Trophoblast cell (in vitro differentiated cells and primary cell): ENCODE measurements at regions not wholly inside any gene's neighbourhood (a gene's known extent, or its start where the extent isn't known, plus 50 kb on each side); places are given as distances from the start of the nearest gene placed in this dataset.

Source experiments
- DNase-seq, 2 donors: peaks; one replicate each; pipeline ENCODE4 v3.0.0-alpha.2; 2016
- H2AFZ ChIP-seq: 2 replicates; pipeline ENCODE4 v1.6.1; 2013; ENCODE audit warnings: low read length, moderate library complexity, mild to moderate bottlenecking; ENCODE audit not compliant: insufficient read depth, poor library complexity
- H2AK5ac ChIP-seq: 2 replicates; pipeline ENCODE4 v1.6.1; 2013; ENCODE audit warnings: mild to moderate bottlenecking, low read length
- H2BK120ac ChIP-seq: 2 replicates; pipeline ENCODE4 v1.6.1; 2013; ENCODE audit warnings: low read length, mild to moderate bottlenecking, moderate library complexity; ENCODE audit not compliant: insufficient read depth, poor library complexity
- H2BK12ac ChIP-seq: 2 replicates; pipeline ENCODE4 v1.6.1; 2013; ENCODE audit warnings: mild to moderate bottlenecking, low read length, moderate library complexity
- H2BK5ac ChIP-seq: 2 replicates; pipeline ENCODE4 v1.6.1; 2013; ENCODE audit warnings: low read length, low read depth, moderate library complexity, mild to moderate bottlenecking; ENCODE audit not compliant: poor library complexity
- H3K14ac ChIP-seq: 2 replicates; pipeline ENCODE4 v1.6.1; 2013; ENCODE audit warnings: mild to moderate bottlenecking, low read length
- H3K18ac ChIP-seq: 2 replicates; pipeline ENCODE4 v1.6.1; 2013; ENCODE audit warnings: mild to moderate bottlenecking, low read length
- H3K23ac ChIP-seq: 2 replicates; pipeline ENCODE4 v1.6.1; 2013; ENCODE audit warnings: low read length
- H3K27ac ChIP-seq: 2 replicates; pipeline ENCODE4 v1.5.1; 2013; ENCODE audit warnings: low read depth, mild to moderate bottlenecking, inconsistent platforms, low read length, moderate library complexity
- H3K27me3 ChIP-seq: 2 replicates; pipeline ENCODE4 v1.6.1; 2013; ENCODE audit warnings: inconsistent platforms, mild to moderate bottlenecking, low read length, moderate library complexity; ENCODE audit not compliant: insufficient read depth
- H3K36me3 ChIP-seq, 2 experiments: 1 replicate in 1 of 2; 2 replicates in 1 of 2; pipeline ENCODE4 v1.6.1; 2013; ENCODE audit warnings: low read length in 2 of 2, mild to moderate bottlenecking in 2 of 2, moderate library complexity in 1 of 2; ENCODE audit not compliant: insufficient read depth in 2 of 2, control insufficient read depth in 1 of 2
- H3K4ac ChIP-seq: 2 replicates; pipeline ENCODE4 v1.6.1; 2013; ENCODE audit warnings: low read depth, mild to moderate bottlenecking, low read length, moderate library complexity
- H3K4me1 ChIP-seq, 2 experiments: 1 replicate in 1 of 2; 2 replicates in 1 of 2; pipeline ENCODE4 v1.6.1; 2013; ENCODE audit warnings: low read length in 2 of 2, mild to moderate bottlenecking in 2 of 2, moderate library complexity in 1 of 2; ENCODE audit not compliant: insufficient read depth in 2 of 2, control insufficient read depth in 1 of 2
- H3K4me2 ChIP-seq: 2 replicates; pipeline ENCODE4 v1.6.1; 2013; ENCODE audit warnings: inconsistent platforms, mild to moderate bottlenecking, low read length, moderate library complexity
- H3K4me3 ChIP-seq: 2 replicates; pipeline ENCODE4 v1.5.1; 2013; ENCODE audit warnings: mild to moderate bottlenecking, low read depth, low read length, inconsistent platforms
- H3K79me1 ChIP-seq: one replicate; pipeline ENCODE4 v1.6.1; 2013; ENCODE audit warnings: low read length
- H3K79me2 ChIP-seq: 2 replicates; pipeline ENCODE4 v1.6.1; 2013; ENCODE audit warnings: low read length, mild to moderate bottlenecking; ENCODE audit not compliant: control insufficient read depth, insufficient read depth, poor library complexity
- H3K9ac ChIP-seq: 2 replicates; pipeline ENCODE4 v1.6.1; 2013; ENCODE audit warnings: mild to moderate bottlenecking, low read length
- H3K9me3 ChIP-seq: 2 replicates; pipeline ENCODE4 v1.6.1; 2013; ENCODE audit warnings: low read depth, mild to moderate bottlenecking, control low read depth, inconsistent platforms, low read length; ENCODE audit not compliant: insufficient read depth
- H4K12ac ChIP-seq: 2 replicates; pipeline ENCODE4 v1.6.1; 2013; ENCODE audit warnings: low read depth, mild to moderate bottlenecking, low read length, moderate library complexity
- H4K8ac ChIP-seq: 2 replicates; pipeline ENCODE4 v1.6.1; 2013; ENCODE audit warnings: low read depth, mild to moderate bottlenecking, low read length, moderate library complexity
- H4K91ac ChIP-seq: one replicate; pipeline ENCODE4 v1.6.1; 2013; ENCODE audit warnings: low read depth, mild to moderate bottlenecking, low read length, moderate library complexity
- WGBS: extraction: QIAGEN DNeasy Blood & Tissue Kit; methylation state at CpG from one replicate; pipeline ENCODE4 v1.1.7; 2013; ENCODE audit warnings: missing lambda C conversion rate; ENCODE audit not compliant: insufficient read length, insufficient coverage; ENCODE audit errors: extremely low coverage; 5-methylcytosine and 5-hydroxymethylcytosine counted together

DNA sequence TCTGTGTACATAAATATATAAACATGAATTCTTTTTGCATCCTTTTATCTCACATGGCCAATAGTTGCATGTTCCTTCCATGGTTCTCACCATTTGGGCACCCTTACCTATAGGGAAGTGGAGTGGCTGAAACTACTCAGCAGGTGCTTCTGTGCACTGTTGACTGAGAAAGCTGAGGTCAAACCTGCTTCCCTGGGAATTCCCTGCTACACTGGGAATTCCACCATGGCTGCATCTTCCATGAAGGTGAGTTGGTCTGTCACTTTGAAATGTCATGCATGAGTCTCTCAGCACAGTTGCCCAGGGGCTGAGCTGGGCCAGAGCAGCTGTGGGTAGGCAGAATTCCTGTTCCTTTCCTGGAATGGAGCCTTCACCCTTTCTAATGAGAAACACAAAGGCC is 193.8 kb upstream of the PRSS16 start:
- Histone ChIP-seq H3K27me3 (no peaks in the 10 kb centered on the region), H3K9me3 (no peaks in the 10 kb centered on the region), H4K91ac (no peak overlapping the region), H3K14ac (no peak overlapping the region), H3K27ac (no peak overlapping the region), H3K36me3 (no peaks in the 10 kb centered on the region), H4K12ac (no peak overlapping the region), H3K4me1 (no peaks in the 10 kb centered on the region), H2AK5ac (no peak overlapping the region), H3K4ac (no peak overlapping the region), H2BK120ac (no peak overlapping the region), H3K4me3 (no peak overlapping the region), H3K23ac (no peak overlapping the region), H3K18ac (no peak overlapping the region), H4K8ac (no peak overlapping the region), H3K79me1 (no peaks in the 10 kb centered on the region), H2AFZ (no peak overlapping the region), H3K4me2 (no peak overlapping the region), H3K79me2 (no peaks in the 10 kb centered on the region), H3K9ac (no peak overlapping the region), H2BK12ac (no peak overlapping the region), H2BK5ac (no peak overlapping the region)
- peak; percentile 55 to 57 for DNase-seq

DNA sequence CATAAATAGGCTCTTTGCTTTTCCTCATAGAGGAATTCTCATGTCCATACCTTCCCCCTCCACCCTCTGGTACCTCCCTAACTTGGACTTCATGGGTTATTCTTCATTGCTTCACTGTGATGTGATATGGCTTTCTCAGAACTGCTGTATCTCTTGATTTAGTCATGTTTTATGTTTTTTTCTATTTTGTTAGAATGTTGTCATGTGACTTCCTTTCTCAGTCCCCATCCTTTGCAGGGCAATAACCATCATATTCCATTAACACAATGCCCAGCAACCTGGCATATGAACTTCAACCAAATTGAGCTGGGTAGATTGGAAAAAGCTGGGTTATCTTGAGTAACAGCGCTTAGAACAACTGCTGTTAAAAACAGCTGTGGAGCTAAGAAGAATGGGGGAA is 190.9 kb upstream of the PRSS16 start:
- H3K18ac ChIP-seq = no peak overlapping the region
- H2BK12ac ChIP-seq = no peak overlapping the region
- H3K4me2 ChIP-seq = no peak overlapping the region
- H3K79me1 ChIP-seq = no peaks in the 10 kb centered on the region
- H3K79me2 ChIP-seq = no peaks in the 10 kb centered on the region
- H4K12ac ChIP-seq = no peak overlapping the region
- no peak overlapping the region for H2AFZ ChIP-seq
- H3K14ac ChIP-seq = no peak overlapping the region
- no peaks in the 10 kb centered on the region for H3K36me3 ChIP-seq
- H3K27ac ChIP-seq = no peak overlapping the region
- no peak overlapping the region for H3K9ac ChIP-seq
- no peak overlapping the region for H4K8ac ChIP-seq
- H3K4ac ChIP-seq = no peak overlapping the region
- no peaks in the 10 kb centered on the region for H3K4me1 ChIP-seq
- H3K9me3 ChIP-seq = no peaks in the 10 kb centered on the region
- no peaks in the 10 kb centered on the region for H3K27me3 ChIP-seq
- H2BK120ac ChIP-seq = no peak overlapping the region
- H4K91ac ChIP-seq = no peak overlapping the region
- no peak for DNase-seq
- no CpG with 5 or more reads among the region's 1 CpG for WGBS
- no peak overlapping the region for H2BK5ac ChIP-seq
- no peak overlapping the region for H2AK5ac ChIP-seq
- no peak overlapping the region for H3K23ac ChIP-seq
- H3K4me3 ChIP-seq = no peak overlapping the region

DNA sequence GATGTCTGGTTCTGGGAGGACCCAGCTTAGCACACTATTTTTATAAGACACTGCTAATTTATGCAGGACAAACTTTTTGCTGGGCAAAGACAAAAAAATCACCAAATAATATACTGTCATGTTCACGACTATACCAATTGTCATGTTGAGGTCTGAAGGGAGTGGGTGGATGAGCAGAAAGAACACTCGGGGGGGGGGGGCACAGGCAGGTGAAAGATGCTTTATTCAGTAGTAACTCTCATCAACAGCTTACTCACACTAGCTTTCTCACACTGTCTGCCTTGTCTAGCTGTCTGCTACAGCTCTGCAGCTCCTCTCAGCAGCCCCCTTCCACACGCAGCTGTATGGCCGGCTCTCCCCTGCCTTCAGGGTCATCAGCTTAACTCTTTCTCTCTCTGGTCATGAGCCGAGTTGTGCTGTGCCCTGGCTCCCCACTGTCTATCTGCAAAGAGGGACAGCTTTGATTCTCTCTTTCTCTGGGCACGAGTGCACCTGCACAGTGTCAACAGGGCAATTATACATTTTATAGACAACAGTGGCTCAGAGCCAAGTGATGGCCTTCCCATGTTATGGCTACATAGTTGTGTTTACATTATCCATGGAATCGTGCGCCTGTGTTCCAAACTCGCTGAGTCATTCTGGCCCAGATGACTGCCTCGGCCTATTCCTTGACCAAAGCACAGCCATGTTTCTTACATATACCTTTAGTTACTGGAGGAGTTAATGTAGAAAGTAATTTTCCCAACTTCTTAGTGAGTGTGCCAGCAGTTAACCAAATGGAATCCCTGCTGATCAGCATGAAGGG is 187.7 kb upstream of the PRSS16 start:
- H3K14ac ChIP-seq = no peak overlapping the region
- H3K27ac ChIP-seq = no peak overlapping the region
- no peak overlapping the region for H4K8ac ChIP-seq
- no peak overlapping the region for H2BK5ac ChIP-seq
- no peaks in the 10 kb centered on the region for H3K79me1 ChIP-seq
- no peak for DNase-seq
- H3K27me3 ChIP-seq = no peaks in the 10 kb centered on the region
- no peak overlapping the region for H2AFZ ChIP-seq
- no peak overlapping the region for H2BK12ac ChIP-seq
- H3K79me2 ChIP-seq = no peaks in the 10 kb centered on the region
- H3K4me2 ChIP-seq = no peak overlapping the region
- H4K91ac ChIP-seq = no peak overlapping the region
- H3K4ac ChIP-seq = no peak overlapping the region
- H3K18ac ChIP-seq = no peak overlapping the region
- H2AK5ac ChIP-seq = no peak overlapping the region
- no peak overlapping the region for H3K23ac ChIP-seq
- no peaks in the 10 kb centered on the region for H3K9me3 ChIP-seq
- H4K12ac ChIP-seq = no peak overlapping the region
- no CpG with 5 or more reads among the region's 10 CpGs for WGBS
- H2BK120ac ChIP-seq = no peak overlapping the region
- no peaks in the 10 kb centered on the region for H3K4me1 ChIP-seq
- no peak overlapping the region for H3K9ac ChIP-seq
- no peak overlapping the region for H3K4me3 ChIP-seq
- H3K36me3 ChIP-seq = no peaks in the 10 kb centered on the region

DNA sequence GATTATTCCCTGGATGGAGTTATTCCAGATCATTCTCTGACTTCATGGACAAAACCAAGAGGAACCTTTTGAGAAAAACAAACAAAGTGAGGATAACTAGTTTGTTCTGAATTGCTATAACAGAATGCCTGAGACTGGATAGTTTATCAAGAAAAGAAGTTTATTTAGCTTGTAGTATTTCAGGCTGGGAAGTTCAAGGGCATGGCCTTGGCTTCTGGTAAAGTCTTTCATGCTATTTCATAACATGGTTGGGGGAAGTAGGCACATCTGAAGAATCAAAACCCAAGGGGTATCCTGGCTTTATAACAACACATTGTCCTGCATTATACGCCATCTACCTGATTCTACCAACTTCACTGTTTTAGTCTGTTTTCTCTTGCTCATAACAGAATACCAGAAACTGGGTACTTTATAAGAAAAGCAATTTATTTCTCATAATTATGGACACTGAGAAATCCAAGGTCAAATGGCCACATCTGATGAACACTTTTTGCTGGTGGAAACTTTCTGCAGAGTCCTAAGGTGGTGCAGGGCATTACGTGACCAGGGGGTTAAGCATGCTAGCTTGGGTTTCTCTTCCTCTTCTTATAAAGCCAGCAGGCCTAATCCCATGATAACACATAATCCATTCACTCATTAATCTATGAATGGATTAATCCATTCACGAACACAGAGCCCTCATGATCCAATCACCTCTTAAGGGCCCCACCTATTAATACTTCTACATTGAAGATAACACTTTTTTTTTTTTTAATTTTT is 186.1 kb upstream of the PRSS16 start:
- Histone ChIP-seq H3K36me3 (no peaks in the 10 kb centered on the region), H4K12ac (no peak overlapping the region), H3K79me2 (no peaks in the 10 kb centered on the region), H3K14ac (no peak overlapping the region), H3K23ac (no peak overlapping the region), H3K27ac (no peak overlapping the region), H3K4me2 (no peak overlapping the region), H3K79me1 (no peaks in the 10 kb centered on the region), H3K27me3 (no peaks in the 10 kb centered on the region), H4K8ac (no peak overlapping the region), H3K9ac (no peak overlapping the region), H2BK120ac (no peak overlapping the region), H3K9me3 (no peaks in the 10 kb centered on the region), H3K18ac (no peak overlapping the region), H4K91ac (no peak overlapping the region), H2BK5ac (no peak overlapping the region), H3K4me1 (no peaks in the 10 kb centered on the region), H3K4me3 (no peak overlapping the region), H2AFZ (no peak overlapping the region), H2BK12ac (no peak overlapping the region), H2AK5ac (no peak overlapping the region), H3K4ac (no peak overlapping the region)
- no peak for DNase-seq
- no CpG with 5 or more reads among the region's 3 CpGs for WGBS
